H1 (cell line): ENCODE measurements at regions not wholly inside any gene's neighbourhood (a gene's known extent, or its start where the extent isn't known, plus 50 kb on each side); places are given as distances from the start of the nearest gene placed in this dataset.

ENCODE experiments used
- CTCF ChIA-PET: fragments of 300-600 bp; sonication (Branson Sonifier 250); formaldehyde crosslinking; loops from one replicate; lab custom pipeline; 2021; ENCODE audit not compliant: partially characterized antibody; lab: Charles Lee
- POLR2A ChIA-PET: fragments of 300-600 bp; sonication (Branson Sonifier 250); formaldehyde crosslinking; loops from one replicate; lab custom pipeline; 2021; ENCODE audit warnings: inconsistent platforms; ENCODE audit not compliant: partially characterized antibody; lab: Charles Lee
- DNase-seq, 2 experiments: peaks; one replicate each; pipeline versions ENCODE4 v3.0.0 to v3.0.0-alpha.2; 2010 to 2022; ENCODE audit warnings: low spot score in 2 of 2, low read depth in 1 of 2, mixed read lengths in 1 of 2
- FAIRE-seq: peaks from 2 replicates; lab custom pipeline; 2011; peaks lifted over from hg19 to GRCh38; lab: Jason Lieb, UNC
- H2AFZ ChIP-seq: 2 replicates; pipeline ENCODE4 v1.8.1; 2012; ENCODE audit warnings: low read length, inconsistent platforms
- H2AK5ac ChIP-seq: 2 replicates; pipeline ENCODE4 v1.6.1; 2013; ENCODE audit warnings: low read depth, low read length
- H2BK120ac ChIP-seq: replicated peaks from 2 replicates; pipeline ENCODE3; 2013; ENCODE audit warnings: low read depth, low read length, inconsistent platforms
- H2BK12ac ChIP-seq: 2 replicates; pipeline ENCODE4 v1.6.1; 2013; ENCODE audit warnings: low read depth, low read length
- H2BK15ac ChIP-seq: 2 replicates; pipeline ENCODE4 v1.6.1; 2013; ENCODE audit warnings: low read length
- H2BK20ac ChIP-seq: 2 replicates; pipeline ENCODE4 v1.6.1; 2013; ENCODE audit warnings: low read length
- H2BK5ac ChIP-seq: 2 replicates; pipeline ENCODE4 v1.6.1; 2013; ENCODE audit warnings: low read depth, low read length
- H3K14ac ChIP-seq: 2 replicates; pipeline ENCODE4 v1.6.1; 2013; ENCODE audit warnings: inconsistent platforms; ENCODE audit not compliant: insufficient read length
- H3K18ac ChIP-seq: 2 replicates; pipeline ENCODE4 v1.6.1; 2013; ENCODE audit warnings: low read length; ENCODE audit errors: extremely low read depth
- H3K23ac ChIP-seq: 2 replicates; pipeline ENCODE4 v1.6.1; 2013; ENCODE audit warnings: inconsistent platforms; ENCODE audit not compliant: insufficient read length
- H3K23me2 ChIP-seq: 2 replicates; pipeline ENCODE4 v1.6.1; 2013; ENCODE audit warnings: low read depth, low read length
- H3K27ac ChIP-seq: 2 replicates; pipeline ENCODE4 v1.6.1; 2011; ENCODE audit warnings: low read depth, low read length, inconsistent platforms
- H3K27me3 ChIP-seq, 4 experiments: replicated peaks in 1 of 4; 1 replicate in 1 of 4; 2 replicates in 3 of 4; pipeline versions ENCODE4 v1.6.1 to v1.8.1; 2011 to 2013; ENCODE audit warnings: low read length in 3 of 4, mild to moderate bottlenecking in 3 of 4, inconsistent platforms in 2 of 4, mixed read lengths in 2 of 4, moderate library complexity in 1 of 4; ENCODE audit not compliant: control insufficient read depth in 3 of 4, insufficient read depth in 3 of 4; ENCODE audit errors: extremely low read depth in 1 of 4
- H3K36me3 ChIP-seq, 4 experiments: 2 replicates each; pipeline versions ENCODE4 v1.6.1 to v1.8.1; 2011 to 2013; ENCODE audit warnings: mild to moderate bottlenecking in 4 of 4, low read length in 3 of 4, moderate library complexity in 2 of 4, control low read depth in 1 of 4, inconsistent platforms in 1 of 4; ENCODE audit not compliant: insufficient read depth in 4 of 4, control insufficient read depth in 2 of 4
- H3K4ac ChIP-seq: replicated peaks from 2 replicates; pipeline ENCODE3; 2013; ENCODE audit warnings: low read length, low read depth, mixed read lengths, inconsistent platforms; ENCODE audit not compliant: insufficient read length
- H3K4me1 ChIP-seq, 4 experiments: replicated peaks in 1 of 4; 1 replicate in 1 of 4; 2 replicates in 3 of 4; pipeline versions ENCODE4 v1.6.1 to v1.8.1; 2011 to 2013; ENCODE audit warnings: low read length in 3 of 4, inconsistent platforms in 2 of 4, mixed read lengths in 1 of 4; ENCODE audit not compliant: insufficient read depth in 4 of 4, control insufficient read depth in 3 of 4
- H3K4me2 ChIP-seq, 2 experiments: 2 replicates each; pipeline versions ENCODE4 v1.6.1 to v1.8.1; 2011 to 2013; ENCODE audit warnings: low read depth in 2 of 2, low read length in 2 of 2, control low read depth in 1 of 2, inconsistent platforms in 1 of 2, mild to moderate bottlenecking in 1 of 2; ENCODE audit not compliant: insufficient read depth in 1 of 2
- H3K4me3 ChIP-seq, 4 experiments: fragments of 200-600, 300-600 bp in 1 of 4; sonication (generic), shearing (Covaris generic), sonication (Bioruptor Twin) in 1 of 4; 2 replicates each; pipeline versions ENCODE4 v1.5.1 to v1.8.1; 2011 to 2016; ENCODE audit warnings: low read length in 4 of 4, low read depth in 3 of 4, control low read depth in 2 of 4, inconsistent platforms in 2 of 4, mild to moderate bottlenecking in 2 of 4, mixed read lengths in 1 of 4, moderate library complexity in 1 of 4; ENCODE audit not compliant: insufficient read depth in 2 of 4; ENCODE audit errors: extremely low read depth in 1 of 4
- H3K56ac ChIP-seq: replicated peaks from 2 replicates; pipeline ENCODE3; 2013; ENCODE audit warnings: low read depth, mild to moderate bottlenecking, mixed read lengths, low read length, inconsistent platforms; ENCODE audit not compliant: insufficient read length
- H3K79me1 ChIP-seq: 2 replicates; pipeline ENCODE4 v1.6.1; 2013; ENCODE audit warnings: low read depth, low read length, control low read depth
- H3K79me2 ChIP-seq, 2 experiments: 2 replicates each; pipeline versions ENCODE4 v1.6.1 to v1.8.1; 2012 to 2013; ENCODE audit warnings: low read length in 2 of 2, mild to moderate bottlenecking in 2 of 2, inconsistent platforms in 1 of 2; ENCODE audit not compliant: insufficient read depth in 2 of 2, control insufficient read depth in 1 of 2
- H3K9ac ChIP-seq, 4 experiments: replicated peaks in 1 of 4; 1 replicate in 1 of 4; 2 replicates in 3 of 4; pipeline versions ENCODE4 v1.6.1 to v1.8.1; 2011 to 2013; ENCODE audit warnings: low read depth in 3 of 4, low read length in 3 of 4, control low read depth in 2 of 4, mild to moderate bottlenecking in 2 of 4, moderate library complexity in 2 of 4, inconsistent platforms in 1 of 4; ENCODE audit errors: extremely low read depth in 1 of 4
- H3K9me3 ChIP-seq, 2 experiments: 2 replicates each; pipeline versions ENCODE4 v1.6.1 to v1.8.1; 2012 to 2013; ENCODE audit warnings: mild to moderate bottlenecking in 2 of 2, moderate library complexity in 2 of 2, control low read depth in 1 of 2, inconsistent platforms in 1 of 2, low read depth in 1 of 2, low read length in 1 of 2, mixed read lengths in 1 of 2; ENCODE audit not compliant: insufficient read depth in 2 of 2
- H4K20me1 ChIP-seq, 2 experiments: replicated peaks in 1 of 2; 2 replicates each; pipeline versions ENCODE3 to v1.8.1; 2011 to 2013; ENCODE audit warnings: inconsistent platforms in 2 of 2, low read length in 2 of 2, mild to moderate bottlenecking in 1 of 2; ENCODE audit not compliant: insufficient read depth in 2 of 2, control insufficient read depth in 1 of 2
- H4K5ac ChIP-seq: 2 replicates; pipeline ENCODE4 v1.6.1; 2013; ENCODE audit warnings: low read length, low read depth, mixed read lengths, inconsistent platforms; ENCODE audit not compliant: insufficient read length
- H4K8ac ChIP-seq: 2 replicates; pipeline ENCODE4 v1.8.0; 2013; ENCODE audit warnings: mild to moderate bottlenecking, moderate library complexity, low read length, inconsistent platforms; ENCODE audit not compliant: insufficient read depth; ENCODE audit errors: extremely low read depth
- H4K91ac ChIP-seq: replicated peaks from 2 replicates; pipeline ENCODE3; 2013; ENCODE audit warnings: low read length, mixed read lengths, inconsistent platforms; ENCODE audit not compliant: insufficient read length
- CREB1 ChIP-seq: IDR thresholded peaks from 2 replicates; pipeline ENCODE4 v1.6.1; 2012; ENCODE audit warnings: inconsistent platforms
- CTBP2 ChIP-seq: IDR thresholded peaks from 2 replicates; pipeline ENCODE4 v1.7.0; 2011; ENCODE audit warnings: borderline replicate concordance, mild to moderate bottlenecking, moderate library complexity, mixed read lengths, low read length; ENCODE audit not compliant: insufficient read depth, insufficient read length
- GABPA ChIP-seq: IDR thresholded peaks from 2 replicates; pipeline ENCODE4 v1.6.1; 2011; ENCODE audit warnings: mild to moderate bottlenecking, low read length, moderate library complexity, borderline replicate concordance; ENCODE audit not compliant: insufficient read depth
- GTF2F1 ChIP-seq: IDR thresholded peaks from 2 replicates; pipeline ENCODE4 v1.6.1; 2012; ENCODE audit warnings: low read depth, low read length, improper control_type of control experiment, borderline replicate concordance
- JUN ChIP-seq: IDR thresholded peaks from 2 replicates; pipeline ENCODE4 v1.6.1; 2011; ENCODE audit warnings: low read depth, mild to moderate bottlenecking, improper control_type of control experiment, low read length
- PHF8 ChIP-seq: fragments of 200-600 bp; sonication (generic); conservative IDR thresholded peaks from 2 replicates; pipeline ENCODE4 v1.7.1; 2012; ENCODE audit warnings: low read depth, mild to moderate bottlenecking, inconsistent platforms, low read length, moderate library complexity
- RXRA ChIP-seq: IDR thresholded peaks from 2 replicates; pipeline ENCODE4 v1.6.1; 2011; ENCODE audit warnings: low read depth, mild to moderate bottlenecking, low read length, moderate library complexity; ENCODE audit not compliant: insufficient read depth
- SIN3A ChIP-seq, 2 experiments: IDR thresholded peaks in 1 of 2; conservative IDR thresholded peaks in 1 of 2; 2 replicates each; pipeline ENCODE4 v1.6.1; 2011 to 2012; ENCODE audit warnings: low read length in 2 of 2, improper control_type of control experiment in 1 of 2, low read depth in 1 of 2, mild to moderate bottlenecking in 1 of 2
- SP1 ChIP-seq: IDR thresholded peaks from 2 replicates; pipeline ENCODE4 v1.6.1; 2011; ENCODE audit warnings: low read depth, low read length
- SP4 ChIP-seq: IDR thresholded peaks from 2 replicates; pipeline ENCODE4 v1.6.1; 2012; ENCODE audit warnings: low read length, inconsistent platforms
- WGBS, 2 experiments: shearing (Covaris generic) in 1 of 2; methylation state at CpG; one replicate each; pipeline versions ENCODE4 v1.1.6 to v1.1.7; 2013 to 2015; ENCODE audit warnings: low lambda C conversion rate in 2 of 2, mixed read lengths in 2 of 2, inconsistent platforms in 1 of 2, low coverage in 1 of 2, missing lambda C conversion rate in 1 of 2; ENCODE audit not compliant: insufficient replicate concordance in 2 of 2, insufficient coverage in 1 of 2, insufficient read length in 1 of 2; ENCODE audit errors: extremely low coverage in 1 of 2, missing lambda C conversion rate in 1 of 2; 5-methylcytosine and 5-hydroxymethylcytosine counted together
- TF ChIP-seq, protein P1 (sequence below): IDR thresholded peaks from 2 replicates; pipeline ENCODE4 v1.6.1; 2011; ENCODE audit warnings: low read depth, mild to moderate bottlenecking, low read length; ENCODE audit not compliant: insufficient read depth

DNA sequence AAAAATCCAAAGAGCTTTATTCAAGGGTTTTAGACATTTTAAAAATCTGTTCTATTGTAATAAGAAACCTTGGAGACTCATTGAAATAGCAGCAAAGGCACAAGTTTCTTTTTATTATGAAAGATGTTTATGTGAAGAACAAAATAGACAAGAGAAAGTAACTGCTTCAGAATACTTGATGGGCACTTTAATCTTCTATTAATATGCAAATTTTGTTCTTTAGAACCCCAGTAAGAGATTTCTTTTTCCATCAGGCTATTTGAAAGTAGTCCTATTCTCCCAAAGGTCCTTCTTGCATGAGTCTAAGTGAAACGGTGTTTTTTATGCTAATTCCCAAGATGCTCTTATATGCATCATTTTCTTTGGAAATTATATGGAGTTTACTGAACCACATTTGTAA is 602.0 kb downstream of the EFNA5 start:
- no peak overlapping the region for H2BK5ac ChIP-seq
- CTCF ChIA-PET = no interaction called here
- no peak overlapping the region for H3K23ac ChIP-seq
- H2AK5ac ChIP-seq = no peak overlapping the region
- H3K79me2 ChIP-seq = no peaks in the 10 kb centered on the region
- H3K27me3 ChIP-seq = no peaks in the 10 kb centered on the region
- no peak overlapping the region for H2AFZ ChIP-seq
- no peaks in the 10 kb centered on the region for H4K20me1 ChIP-seq
- no peak overlapping the region; a peak in 1 of 4 replicates for H3K4me2 ChIP-seq
- no peak overlapping the region for H3K56ac ChIP-seq
- no peaks in the 10 kb centered on the region for H3K23me2 ChIP-seq
- no peak overlapping the region for H3K18ac ChIP-seq
- POLR2A ChIA-PET = no interaction called here
- no peak overlapping the region for H2BK12ac ChIP-seq
- no peak overlapping the region for H3K4me3 ChIP-seq
- no peaks in the 10 kb centered on the region for H3K79me1 ChIP-seq
- 62% methylated on average over 1 of the region's 1 CpG; no CpG with 5 or more reads in 1 of the 2 experiments for WGBS, 2 experiments
- H4K5ac ChIP-seq = no peak overlapping the region
- FAIRE-seq (no peak), DNase-seq (no peak)
- no peak for TF ChIP-seq CTBP2
- TF ChIP-seq, protein P1, sequence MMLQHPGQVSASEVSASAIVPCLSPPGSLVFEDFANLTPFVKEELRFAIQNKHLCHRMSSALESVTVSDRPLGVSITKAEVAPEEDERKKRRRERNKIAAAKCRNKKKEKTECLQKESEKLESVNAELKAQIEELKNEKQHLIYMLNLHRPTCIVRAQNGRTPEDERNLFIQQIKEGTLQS = no peak
- TF ChIP-seq PHF8 = no peak
- no peak for TF ChIP-seq GABPA
- TF ChIP-seq SP1 = no peak
- no peak for TF ChIP-seq RXRA
- TF ChIP-seq JUN = no peak
- no peak for TF ChIP-seq SIN3A (conservative IDR thresholded peaks at IDR 0.05 in 1 of 2, IDR thresholded peaks at IDR 0.05 in 1 of 2; ENCODE audit: low read depth in 1 of 2, low read length in 2 of 2)
- TF ChIP-seq CREB1 = no peak
- TF ChIP-seq SP4 = no peak
- no peak for TF ChIP-seq GTF2F1
- H3K9me3 ChIP-seq = peaks cover 0 to 7% of the 10 kb centered on the region in 2 experiments; a peak in 2 of 4 replicates
- peaks cover 0 to 10% (median 3%) of the 10 kb centered on the region in 4 experiments; a peak in 1 of 7 replicates for H3K4me1 ChIP-seq
- H4K91ac ChIP-seq = no peak overlapping the region
- no peak overlapping the region for H2BK20ac ChIP-seq
- H3K4ac ChIP-seq = no peak overlapping the region
- no peak overlapping the region for H2BK120ac ChIP-seq
- H4K8ac ChIP-seq = no peak overlapping the region
- H3K9ac ChIP-seq = no peak overlapping the region
- no peak overlapping the region for H3K14ac ChIP-seq
- H2BK15ac ChIP-seq = no peak overlapping the region
- no peak overlapping the region for H3K27ac ChIP-seq
- no peaks in the 10 kb centered on the region for H3K36me3 ChIP-seq
